HL-60 (cell line): ENCODE measurements at regions not wholly inside any gene's neighbourhood (a gene's known extent, or its start where the extent isn't known, plus 50 kb on each side); places are given as distances from the start of the nearest gene placed in this dataset.

ENCODE experiments used
- DNase-seq, 2 experiments: peaks; one replicate each; pipeline ENCODE4 v3.0.0-alpha.2; 2010 to 2020; ENCODE audit warnings: low read depth in 1 of 2, low spot score in 1 of 2
- H3K27ac ChIP-seq: fragments of 250-450 bp; sonication (Bioruptor Pico); replicated peaks from 2 replicates; pipeline ENCODE4 v1.5.1; 2020; ENCODE audit warnings: mild to moderate bottlenecking, moderate library complexity
- H3K27me3 ChIP-seq: fragments of 250-450 bp; sonication (Bioruptor Pico); 2 replicates; pipeline ENCODE4 v1.5.1; 2021; ENCODE audit warnings: mild to moderate bottlenecking, moderate library complexity; ENCODE audit not compliant: insufficient read depth, poor library complexity, severe bottlenecking
- H3K4me3 ChIP-seq: replicated peaks from 2 replicates; pipeline ENCODE4 v1.5.1; 2011; ENCODE audit warnings: mild to moderate bottlenecking, control low read depth, low read length; ENCODE audit not compliant: insufficient read depth
- GABPA ChIP-seq: IDR thresholded peaks from 2 replicates; pipeline ENCODE4 v1.6.1; 2012; ENCODE audit warnings: low read depth
- POLR2AphosphoS5 ChIP-seq: IDR thresholded peaks from 2 replicates; pipeline ENCODE4 v1.6.1; 2012; ENCODE audit warnings: low read depth
- SPI1 ChIP-seq: IDR thresholded peaks from 2 replicates; pipeline ENCODE4 v1.6.1; 2012; ENCODE audit warnings: low read depth, mild to moderate bottlenecking, borderline replicate concordance
- TF ChIP-seq, protein P1 (sequence below): IDR thresholded peaks from 2 replicates; pipeline ENCODE4 v1.6.1; 2012; ENCODE audit warnings: low read depth; ENCODE audit not compliant: insufficient replicate concordance
- TF ChIP-seq, protein P2 (sequence below): IDR thresholded peaks from one replicate; pipeline ENCODE4 v1.5.1; 2011; ENCODE audit warnings: low read length, control low read depth, inconsistent platforms; ENCODE audit not compliant: insufficient read depth

GRCh38 chr17:72205822-72206221 is 85.0 kb downstream of the SOX9 start:
- Histone ChIP-seq H3K4me3 (no peak overlapping the region), H3K27me3 (peaks cover 6% of the 10 kb centered on the region), H3K27ac (no peak overlapping the region)
- DNase-seq: no peak
- TF ChIP-seq, protein P1, sequence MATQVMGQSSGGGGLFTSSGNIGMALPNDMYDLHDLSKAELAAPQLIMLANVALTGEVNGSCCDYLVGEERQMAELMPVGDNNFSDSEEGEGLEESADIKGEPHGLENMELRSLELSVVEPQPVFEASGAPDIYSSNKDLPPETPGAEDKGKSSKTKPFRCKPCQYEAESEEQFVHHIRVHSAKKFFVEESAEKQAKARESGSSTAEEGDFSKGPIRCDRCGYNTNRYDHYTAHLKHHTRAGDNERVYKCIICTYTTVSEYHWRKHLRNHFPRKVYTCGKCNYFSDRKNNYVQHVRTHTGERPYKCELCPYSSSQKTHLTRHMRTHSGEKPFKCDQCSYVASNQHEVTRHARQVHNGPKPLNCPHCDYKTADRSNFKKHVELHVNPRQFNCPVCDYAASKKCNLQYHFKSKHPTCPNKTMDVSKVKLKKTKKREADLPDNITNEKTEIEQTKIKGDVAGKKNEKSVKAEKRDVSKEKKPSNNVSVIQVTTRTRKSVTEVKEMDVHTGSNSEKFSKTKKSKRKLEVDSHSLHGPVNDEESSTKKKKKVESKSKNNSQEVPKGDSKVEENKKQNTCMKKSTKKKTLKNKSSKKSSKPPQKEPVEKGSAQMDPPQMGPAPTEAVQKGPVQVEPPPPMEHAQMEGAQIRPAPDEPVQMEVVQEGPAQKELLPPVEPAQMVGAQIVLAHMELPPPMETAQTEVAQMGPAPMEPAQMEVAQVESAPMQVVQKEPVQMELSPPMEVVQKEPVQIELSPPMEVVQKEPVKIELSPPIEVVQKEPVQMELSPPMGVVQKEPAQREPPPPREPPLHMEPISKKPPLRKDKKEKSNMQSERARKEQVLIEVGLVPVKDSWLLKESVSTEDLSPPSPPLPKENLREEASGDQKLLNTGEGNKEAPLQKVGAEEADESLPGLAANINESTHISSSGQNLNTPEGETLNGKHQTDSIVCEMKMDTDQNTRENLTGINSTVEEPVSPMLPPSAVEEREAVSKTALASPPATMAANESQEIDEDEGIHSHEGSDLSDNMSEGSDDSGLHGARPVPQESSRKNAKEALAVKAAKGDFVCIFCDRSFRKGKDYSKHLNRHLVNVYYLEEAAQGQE: no peak
- no peak for TF ChIP-seq POLR2AphosphoS5
- no peak for TF ChIP-seq GABPA
- TF ChIP-seq, protein P2, sequence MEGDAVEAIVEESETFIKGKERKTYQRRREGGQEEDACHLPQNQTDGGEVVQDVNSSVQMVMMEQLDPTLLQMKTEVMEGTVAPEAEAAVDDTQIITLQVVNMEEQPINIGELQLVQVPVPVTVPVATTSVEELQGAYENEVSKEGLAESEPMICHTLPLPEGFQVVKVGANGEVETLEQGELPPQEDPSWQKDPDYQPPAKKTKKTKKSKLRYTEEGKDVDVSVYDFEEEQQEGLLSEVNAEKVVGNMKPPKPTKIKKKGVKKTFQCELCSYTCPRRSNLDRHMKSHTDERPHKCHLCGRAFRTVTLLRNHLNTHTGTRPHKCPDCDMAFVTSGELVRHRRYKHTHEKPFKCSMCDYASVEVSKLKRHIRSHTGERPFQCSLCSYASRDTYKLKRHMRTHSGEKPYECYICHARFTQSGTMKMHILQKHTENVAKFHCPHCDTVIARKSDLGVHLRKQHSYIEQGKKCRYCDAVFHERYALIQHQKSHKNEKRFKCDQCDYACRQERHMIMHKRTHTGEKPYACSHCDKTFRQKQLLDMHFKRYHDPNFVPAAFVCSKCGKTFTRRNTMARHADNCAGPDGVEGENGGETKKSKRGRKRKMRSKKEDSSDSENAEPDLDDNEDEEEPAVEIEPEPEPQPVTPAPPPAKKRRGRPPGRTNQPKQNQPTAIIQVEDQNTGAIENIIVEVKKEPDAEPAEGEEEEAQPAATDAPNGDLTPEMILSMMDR: no peak
- TF ChIP-seq SPI1: no peak

GRCh38 chr17:72206376-72206775 is 85.6 kb downstream of the SOX9 start:
- H3K4me3 ChIP-seq: no peak overlapping the region
- no peak for DNase-seq
- H3K27ac ChIP-seq: no peak overlapping the region
- no peak for TF ChIP-seq SPI1
- TF ChIP-seq POLR2AphosphoS5: no peak
- no peak for TF ChIP-seq GABPA
- TF ChIP-seq, protein P1: no peak
- TF ChIP-seq, protein P2: no peak
- H3K27me3 ChIP-seq: peaks cover 6% of the 10 kb centered on the region

GRCh38 chr17:72208832-72209231 is 88.0 kb downstream of the SOX9 start:
- H3K27me3 ChIP-seq: peaks cover 6% of the 10 kb centered on the region
- H3K27ac ChIP-seq: no peak overlapping the region
- TF ChIP-seq SPI1 (no peak), POLR2AphosphoS5 (no peak), GABPA (no peak)
- TF ChIP-seq, protein P1: no peak
- TF ChIP-seq, protein P2: no peak
- H3K4me3 ChIP-seq: no peak overlapping the region
- DNase-seq: no peak
